Keratinocyte (primary cell): ENCODE measurements at regions not wholly inside any gene's neighbourhood (a gene's known extent, or its start where the extent isn't known, plus 50 kb on each side); places are given as distances from the start of the nearest gene placed in this dataset.

Experiments used
- DNase-seq: peaks from one replicate; pipeline ENCODE4 v3.0.0-alpha.2; 2011; ENCODE audit warnings: low read depth, missing footprints, low spot score
- FAIRE-seq: peaks from 2 replicates; lab custom pipeline; 2011; peaks lifted over from hg19 to GRCh38; lab: Jason Lieb, UNC
- H2AFZ ChIP-seq: 2 replicates; pipeline ENCODE4 v1.6.0; 2012; ENCODE audit warnings: low read length, control low read depth, inconsistent platforms; ENCODE audit not compliant: control insufficient read depth
- H3K27ac ChIP-seq: 2 replicates; pipeline ENCODE4 v1.5.1; 2011; ENCODE audit warnings: low read length; ENCODE audit not compliant: control insufficient read depth, insufficient read depth
- H3K27me3 ChIP-seq: 3 replicates; pipeline ENCODE4 v1.6.0; 2011; ENCODE audit warnings: low read length; ENCODE audit not compliant: control insufficient read depth, insufficient read depth; ENCODE audit errors: extremely low read depth
- H3K36me3 ChIP-seq, 2 experiments: 2 replicates in 1 of 2; 3 replicates in 1 of 2; pipeline ENCODE4 v1.5.1; 2011; ENCODE audit warnings: low read length in 2 of 2, mild to moderate bottlenecking in 1 of 2; ENCODE audit not compliant: control insufficient read depth in 2 of 2, insufficient read depth in 2 of 2; ENCODE audit errors: extremely low read depth in 1 of 2
- H3K4me1 ChIP-seq: 3 replicates; pipeline ENCODE4 v1.5.1; 2011; ENCODE audit warnings: low read length; ENCODE audit not compliant: control insufficient read depth, insufficient read depth; ENCODE audit errors: extremely low read depth
- H3K4me2 ChIP-seq: 3 replicates; pipeline ENCODE4 v1.6.0; 2011; ENCODE audit warnings: low read depth, low read length; ENCODE audit not compliant: control insufficient read depth, insufficient read depth; ENCODE audit errors: extremely low read depth
- H3K4me3 ChIP-seq, 3 experiments: fragments of 200-600 bp in 1 of 3; sonication (generic) in 1 of 3; 2 replicates in 2 of 3; 3 replicates in 1 of 3; pipeline ENCODE4 v1.5.1; 2011 to 2016; ENCODE audit warnings: low read length in 3 of 3, mild to moderate bottlenecking in 3 of 3, control low read depth in 2 of 3, inconsistent platforms in 1 of 3, low read depth in 1 of 3, mixed read lengths in 1 of 3, mixed run types in 1 of 3, moderate library complexity in 1 of 3; ENCODE audit not compliant: control insufficient read depth in 2 of 3, insufficient read depth in 2 of 3; ENCODE audit errors: extremely low read depth in 1 of 3
- H3K79me2 ChIP-seq: 2 replicates; pipeline ENCODE4 v1.6.0; 2012; ENCODE audit warnings: low read length; ENCODE audit not compliant: control insufficient read depth, insufficient read depth
- H3K9ac ChIP-seq: 3 replicates; pipeline ENCODE4 v1.6.0; 2011; ENCODE audit warnings: low read length; ENCODE audit not compliant: control insufficient read depth, insufficient read depth; ENCODE audit errors: extremely low read depth
- H3K9me1 ChIP-seq: 3 replicates; pipeline ENCODE4 v1.6.0; 2011; ENCODE audit warnings: low read length; ENCODE audit not compliant: control insufficient read depth, insufficient read depth; ENCODE audit errors: extremely low read depth
- H3K9me3 ChIP-seq: 2 replicates; pipeline ENCODE4 v1.5.1; 2012; ENCODE audit warnings: low read depth, low read length; ENCODE audit not compliant: control insufficient read depth
- H4K20me1 ChIP-seq: 3 replicates; pipeline ENCODE4 v1.6.0; 2011; ENCODE audit warnings: low read length; ENCODE audit not compliant: control insufficient read depth, insufficient read depth; ENCODE audit errors: extremely low read depth
- EZH2 ChIP-seq: IDR thresholded peaks from one replicate; pipeline ENCODE4 v1.6.1; 2012; ENCODE audit warnings: inconsistent platforms, mild to moderate bottlenecking, low read length, moderate library complexity
- dilution Hi-C: fragments of 300-500 bp; cut with MboI; formaldehyde crosslinking; loops from one replicate; pipeline ENCODE4 v1.7.0; 2020; ENCODE audit warnings: low sequenced_read_pairs; ENCODE audit not compliant: extremely low pct_ligation_motif_present
- TF ChIP-seq, protein P1 (sequence below), 3 experiments: IDR thresholded peaks in 1 of 3; conservative IDR thresholded peaks in 1 of 3; optimal IDR thresholded peaks in 1 of 3; 2 replicates in 2 of 3; 3 replicates in 1 of 3; pipeline versions ENCODE3 to v1.5.1; 2011; ENCODE audit warnings: low read length in 3 of 3, mild to moderate bottlenecking in 3 of 3, moderate library complexity in 2 of 3, control low read depth in 1 of 3, inconsistent platforms in 1 of 3; ENCODE audit not compliant: insufficient read depth in 2 of 3; ENCODE audit errors: extremely low read depth in 1 of 3

DNA sequence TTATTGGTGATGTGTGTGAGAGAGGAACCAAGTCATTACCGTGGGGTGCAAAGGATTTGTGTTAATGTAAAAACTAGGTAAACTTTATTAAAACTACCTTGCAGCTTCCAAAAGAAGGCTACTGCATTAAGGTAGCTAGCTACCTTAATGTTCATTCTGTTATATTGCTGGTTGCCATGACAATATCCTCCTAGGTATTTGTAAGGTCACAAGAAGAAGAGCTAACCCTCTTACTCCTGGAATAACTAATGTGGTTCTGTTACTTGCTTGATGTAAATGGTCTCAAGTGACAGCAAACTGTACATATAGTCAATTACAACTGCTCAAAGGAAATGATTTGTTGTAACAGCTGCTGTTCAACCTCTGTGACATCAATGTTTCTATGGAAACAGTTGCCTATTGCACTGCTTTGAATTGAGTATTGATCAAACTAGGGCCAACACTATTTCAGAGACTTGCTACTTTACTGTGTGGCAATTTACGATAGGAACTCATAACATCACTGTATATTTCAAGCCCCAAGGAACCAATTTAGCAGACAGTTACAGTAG lies 319.8 kb upstream of the HNRNPA3 start:
- Histone ChIP-seq H3K27ac (no peak overlapping the region), H3K9me3 (no peaks in the 10 kb centered on the region), H4K20me1 (no peaks in the 10 kb centered on the region), H3K4me1 (no peaks in the 10 kb centered on the region), H3K9me1 (no peaks in the 10 kb centered on the region), H3K9ac (no peak overlapping the region), H2AFZ (no peak overlapping the region), H3K36me3 (no peaks in the 10 kb centered on the region), H3K4me2 (no peak overlapping the region), H3K79me2 (no peaks in the 10 kb centered on the region), H3K4me3 (no peak overlapping the region), H3K27me3 (no peaks in the 10 kb centered on the region)
- FAIRE-seq = no peak
- TF ChIP-seq, protein P1, sequence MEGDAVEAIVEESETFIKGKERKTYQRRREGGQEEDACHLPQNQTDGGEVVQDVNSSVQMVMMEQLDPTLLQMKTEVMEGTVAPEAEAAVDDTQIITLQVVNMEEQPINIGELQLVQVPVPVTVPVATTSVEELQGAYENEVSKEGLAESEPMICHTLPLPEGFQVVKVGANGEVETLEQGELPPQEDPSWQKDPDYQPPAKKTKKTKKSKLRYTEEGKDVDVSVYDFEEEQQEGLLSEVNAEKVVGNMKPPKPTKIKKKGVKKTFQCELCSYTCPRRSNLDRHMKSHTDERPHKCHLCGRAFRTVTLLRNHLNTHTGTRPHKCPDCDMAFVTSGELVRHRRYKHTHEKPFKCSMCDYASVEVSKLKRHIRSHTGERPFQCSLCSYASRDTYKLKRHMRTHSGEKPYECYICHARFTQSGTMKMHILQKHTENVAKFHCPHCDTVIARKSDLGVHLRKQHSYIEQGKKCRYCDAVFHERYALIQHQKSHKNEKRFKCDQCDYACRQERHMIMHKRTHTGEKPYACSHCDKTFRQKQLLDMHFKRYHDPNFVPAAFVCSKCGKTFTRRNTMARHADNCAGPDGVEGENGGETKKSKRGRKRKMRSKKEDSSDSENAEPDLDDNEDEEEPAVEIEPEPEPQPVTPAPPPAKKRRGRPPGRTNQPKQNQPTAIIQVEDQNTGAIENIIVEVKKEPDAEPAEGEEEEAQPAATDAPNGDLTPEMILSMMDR (optimal IDR thresholded peaks at IDR 0.05 in 1 of 3, IDR thresholded peaks at IDR 0.05 in 1 of 3, conservative IDR thresholded peaks at IDR 0.05 in 1 of 3; ENCODE audit: extremely low read depth in 1 of 3, insufficient read depth in 2 of 3, low read length in 3 of 3) = no peak
- no peak for TF ChIP-seq EZH2
- no peak for DNase-seq
- dilution Hi-C loops = no loop called here

DNA sequence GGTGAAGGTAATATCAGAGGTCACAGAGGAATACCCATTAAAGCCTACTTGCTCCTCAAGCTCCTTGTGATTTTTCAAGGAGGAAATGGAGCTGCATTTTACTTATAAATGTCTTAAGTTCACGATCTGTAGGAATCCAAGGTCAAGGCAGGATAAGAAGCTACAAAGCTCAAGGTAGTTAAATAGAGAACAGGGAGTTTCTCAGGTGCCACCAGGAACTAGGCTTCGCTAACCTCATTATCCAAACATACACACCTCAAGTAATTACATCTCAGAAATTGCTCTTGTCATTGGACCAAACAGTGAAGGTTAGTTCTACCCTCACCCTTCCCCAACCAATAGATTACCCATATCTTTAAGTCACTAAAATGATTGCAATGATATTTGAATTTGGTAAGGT lies 317.4 kb upstream of the HNRNPA3 start:
- no peaks in the 10 kb centered on the region for H3K9me3 ChIP-seq
- DNase-seq (no peak), FAIRE-seq (no peak)
- no peaks in the 10 kb centered on the region for H3K9me1 ChIP-seq
- H2AFZ ChIP-seq = no peak overlapping the region
- no peak for TF ChIP-seq EZH2
- TF ChIP-seq, protein P1 (optimal IDR thresholded peaks at IDR 0.05 in 1 of 3, IDR thresholded peaks at IDR 0.05 in 1 of 3, conservative IDR thresholded peaks at IDR 0.05 in 1 of 3; ENCODE audit: extremely low read depth in 1 of 3, insufficient read depth in 2 of 3, low read length in 3 of 3) = no peak
- dilution Hi-C loops = no loop called here
- H3K27me3 ChIP-seq = no peaks in the 10 kb centered on the region
- no peak overlapping the region for H3K27ac ChIP-seq
- no peaks in the 10 kb centered on the region for H3K79me2 ChIP-seq
- H3K36me3 ChIP-seq = no peaks in the 10 kb centered on the region
- H3K4me2 ChIP-seq = no peak overlapping the region
- H3K4me1 ChIP-seq = no peaks in the 10 kb centered on the region
- no peak overlapping the region for H3K9ac ChIP-seq
- H4K20me1 ChIP-seq = no peaks in the 10 kb centered on the region
- H3K4me3 ChIP-seq = no peak overlapping the region
